CD4-positive, alpha-beta T cell treated with Interleukin-6 for 4 hours (primary cell): ENCODE measurements at regions not wholly inside any gene's neighbourhood (a gene's known extent, or its start where the extent isn't known, plus 50 kb on each side); places are given as distances from the start of the nearest gene placed in this dataset.
"Not testable (repeated sequence)": the region's sequence is repeated elsewhere in the genome, so short reads cannot be mapped to it uniquely, and the experiment has no call there.

ENCODE experiments used
- DNase-seq: peaks from one replicate; pipeline ENCODE4 v3.0.0-alpha.2; 2020; ENCODE audit warnings: mixed read lengths

- DNase-seq, result no peak
Measured at GRCh38 chr4:155591738-155592143, 74.9 kb upstream of the GUCY1A1 start.

GRCh38 chr4:155590796-155591585, 75.7 kb upstream of the GUCY1A1 start:
- DNase-seq, result no peak

- DNase-seq, result no peak
Measured at GRCh38 chr4:155588437-155588836, 78.2 kb upstream of the GUCY1A1 start.

DNA sequence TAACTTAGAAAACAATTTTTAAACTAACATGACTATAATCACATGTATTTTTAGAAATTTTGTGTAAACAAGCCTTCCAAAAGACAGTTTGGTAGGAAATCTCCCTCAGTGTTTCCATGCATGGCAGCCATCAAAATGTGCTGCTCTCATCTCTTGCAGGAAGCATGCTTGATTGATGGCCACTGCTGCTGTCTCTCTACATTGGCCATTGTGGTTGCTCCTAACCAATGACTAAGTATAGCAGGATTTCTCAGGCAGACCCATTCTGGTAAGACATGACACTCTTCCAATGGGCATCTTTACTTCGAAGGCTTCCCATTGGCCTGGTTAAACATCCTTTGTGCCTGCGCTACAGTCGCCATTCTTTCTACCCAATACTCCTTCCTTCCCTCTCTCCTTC, 78.9 kb upstream of the GUCY1A1 start:
- no peak for DNase-seq

DNA sequence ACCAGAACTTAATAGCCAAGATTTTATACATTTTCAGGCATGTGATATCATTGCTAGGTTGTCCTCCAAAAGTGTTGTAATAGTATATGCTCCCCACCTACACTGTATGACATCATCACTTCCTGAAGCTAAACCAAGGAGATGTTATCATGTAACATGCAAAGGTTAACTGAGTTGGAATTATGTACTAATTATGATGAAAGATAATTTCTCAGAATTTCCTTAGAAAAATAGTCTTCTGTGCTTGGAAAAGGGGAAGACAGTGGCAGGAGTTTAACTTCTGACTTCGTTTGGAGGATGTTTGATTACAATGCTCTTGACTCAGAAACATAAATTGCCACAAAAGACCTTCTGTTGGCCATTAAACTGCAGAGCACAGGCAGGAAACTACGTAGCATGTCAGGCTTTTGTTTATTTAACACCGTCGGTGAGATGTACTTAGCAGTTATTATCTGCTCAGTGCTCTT, 83.6 kb upstream of the GUCY1A1 start:
- no peak for DNase-seq

DNA sequence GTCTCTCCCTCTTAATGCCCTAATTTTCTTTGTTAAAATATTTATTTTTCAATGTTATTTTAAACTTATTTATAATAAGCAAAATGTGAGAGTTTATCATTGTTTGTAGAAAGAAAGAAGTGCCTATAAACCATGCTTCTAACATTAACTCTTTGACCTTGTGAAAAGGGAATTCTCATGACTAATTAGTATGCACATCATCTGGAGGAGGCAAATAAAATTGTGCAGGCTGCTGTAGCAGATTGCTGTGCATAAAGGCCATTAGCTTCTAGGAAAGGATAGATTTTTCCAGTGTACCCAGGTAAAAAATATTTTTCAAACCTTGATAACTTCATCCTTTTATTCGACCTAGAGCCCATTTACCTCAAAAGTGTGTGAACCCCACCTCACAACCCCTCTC, 84.6 kb upstream of the GUCY1A1 start:
- DNase-seq, result no peak

DNA sequence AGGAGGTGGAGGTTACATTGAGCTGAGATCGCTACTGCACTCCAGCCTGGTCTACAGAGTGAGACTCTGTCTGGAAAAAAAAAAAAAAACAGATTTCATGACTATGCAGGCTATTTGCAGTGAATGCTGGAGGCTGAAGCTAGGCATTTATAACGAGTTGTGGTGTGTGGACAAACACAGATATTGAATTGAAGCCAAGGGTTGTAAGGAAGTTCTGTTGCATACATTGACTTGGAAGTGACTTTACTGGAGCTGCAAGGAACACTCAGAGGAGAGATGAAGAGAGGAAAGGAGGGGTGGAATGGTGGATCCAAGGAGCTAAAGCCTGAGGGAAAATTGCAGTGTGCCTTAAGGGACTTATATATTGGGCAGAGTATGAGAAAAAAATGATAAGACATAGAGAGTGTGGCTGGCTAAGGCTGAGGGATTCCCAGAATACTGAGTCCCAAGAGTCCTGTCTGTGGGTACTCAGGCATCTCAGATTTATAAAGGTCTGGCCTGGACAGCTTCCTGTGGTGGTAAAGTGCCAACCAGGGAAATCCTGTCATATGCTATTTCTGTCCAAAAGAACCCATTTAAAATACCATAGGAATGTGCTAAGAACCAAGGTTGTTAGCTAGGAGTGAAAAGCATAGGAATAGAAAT, 87.8 kb upstream of the GUCY1A1 start:
- DNase-seq, result no peak

GRCh38 chr4:155578219-155578618, 88.4 kb upstream of the GUCY1A1 start:
- no peak for DNase-seq

DNA sequence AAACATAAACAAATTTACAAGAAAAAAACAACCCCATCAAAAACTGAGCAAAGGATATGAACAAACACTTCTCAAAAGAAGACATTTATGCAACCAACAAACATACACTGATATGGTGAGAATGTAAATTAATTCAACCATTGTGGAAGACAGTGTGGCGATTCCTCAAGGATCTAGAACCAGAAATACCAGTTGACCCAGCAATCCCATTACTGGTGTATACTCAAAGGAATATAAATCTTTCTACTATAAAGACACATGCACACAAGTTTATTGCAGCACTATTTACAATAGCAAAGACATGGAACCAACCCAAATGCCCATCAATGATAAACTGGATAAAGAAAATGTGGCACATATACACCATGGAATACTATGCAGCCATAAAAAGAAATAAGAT, 92.3 kb upstream of the GUCY1A1 start:
- DNase-seq, result not testable (repeated sequence)

DNA sequence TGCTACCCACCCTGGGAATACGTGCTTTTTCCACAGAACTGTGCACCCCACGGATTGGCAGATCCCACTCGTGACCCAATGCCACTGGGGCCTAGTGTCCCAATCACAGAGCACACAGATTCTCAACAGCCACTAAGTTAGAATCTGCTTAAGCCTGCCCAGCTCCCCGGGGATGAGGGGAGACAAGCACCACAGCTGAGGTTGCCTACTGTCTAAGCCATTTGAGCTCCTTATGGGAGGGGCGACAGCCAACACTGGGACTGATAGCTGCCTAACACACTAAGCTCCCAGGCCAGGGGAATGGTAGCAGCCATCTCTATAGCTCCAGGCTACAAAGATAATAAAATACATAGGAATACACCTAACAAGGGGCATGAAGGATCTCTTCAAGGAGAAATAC, 93.5 kb upstream of the GUCY1A1 start:
- DNase-seq, result no peak

DNA sequence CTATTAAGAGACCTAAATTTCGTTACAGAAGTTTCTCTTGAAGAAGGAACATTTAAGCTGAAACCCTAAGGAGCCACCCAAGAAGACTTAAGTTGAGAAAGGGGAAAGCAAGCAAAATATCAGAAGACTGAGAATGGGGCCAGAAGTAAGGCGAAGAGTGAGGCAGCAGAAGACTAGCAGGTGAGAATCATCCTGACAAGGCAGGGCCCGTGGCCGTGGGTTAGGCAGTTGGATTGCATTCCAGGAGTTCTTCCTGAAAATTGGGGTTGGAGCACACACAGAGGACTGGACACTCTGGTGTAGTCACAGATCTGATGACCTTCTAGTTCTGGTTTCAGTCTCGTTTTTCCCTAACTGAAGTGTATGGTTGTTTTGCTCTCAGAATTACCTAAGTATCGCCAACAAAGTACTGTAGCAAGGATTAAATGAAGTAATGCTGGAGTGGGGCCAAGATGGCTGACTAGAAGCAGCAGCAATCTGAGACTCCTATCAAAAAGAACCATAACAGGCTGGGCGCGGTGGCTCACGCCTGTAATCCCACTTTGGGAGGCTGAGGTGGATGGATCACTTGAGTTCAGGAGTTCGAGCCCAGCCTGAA, 94.4 kb upstream of the GUCY1A1 start:
- DNase-seq, result no peak

- no peak for DNase-seq
Measured at GRCh38 chr4:155571184-155571944, 95.3 kb upstream of the GUCY1A1 start.

DNA sequence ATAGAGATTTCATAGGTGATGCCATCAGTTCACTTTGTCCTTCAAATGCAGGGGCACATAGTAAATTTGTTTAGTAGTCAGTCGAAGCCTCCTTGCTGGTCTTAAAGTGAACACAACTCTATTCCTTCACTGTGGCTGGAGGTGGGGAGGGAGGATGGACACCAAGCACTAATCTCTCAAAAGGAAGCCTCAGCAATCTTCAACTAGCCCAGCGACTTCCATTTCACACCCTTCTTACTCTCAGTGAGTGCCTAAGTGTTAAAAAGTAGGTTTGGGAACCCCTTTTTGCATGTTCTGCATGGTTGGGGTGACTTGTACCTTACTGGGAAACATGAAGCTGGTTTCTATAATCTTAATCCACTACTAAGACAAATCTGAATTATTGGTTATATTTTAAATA, 96.0 kb upstream of the GUCY1A1 start:
- no peak for DNase-seq

GRCh38 chr4:155569960-155570515, 96.6 kb upstream of the GUCY1A1 start:
- DNase-seq, result no peak

GRCh38 chr4:155569471-155569870, 97.2 kb upstream of the GUCY1A1 start:
- DNase-seq, result no peak

- no peak for DNase-seq
Measured at GRCh38 chr4:155568641-155569220, 97.9 kb upstream of the GUCY1A1 start.

GRCh38 chr4:155566354-155566753, 100.3 kb upstream of the GUCY1A1 start:
- DNase-seq, result no peak

- DNase-seq, result no peak
Measured at GRCh38 chr4:155565776-155566175, 100.9 kb upstream of the GUCY1A1 start.

- no peak for DNase-seq
Measured at GRCh38 chr4:155565330-155565729, 101.3 kb upstream of the GUCY1A1 start.

DNA sequence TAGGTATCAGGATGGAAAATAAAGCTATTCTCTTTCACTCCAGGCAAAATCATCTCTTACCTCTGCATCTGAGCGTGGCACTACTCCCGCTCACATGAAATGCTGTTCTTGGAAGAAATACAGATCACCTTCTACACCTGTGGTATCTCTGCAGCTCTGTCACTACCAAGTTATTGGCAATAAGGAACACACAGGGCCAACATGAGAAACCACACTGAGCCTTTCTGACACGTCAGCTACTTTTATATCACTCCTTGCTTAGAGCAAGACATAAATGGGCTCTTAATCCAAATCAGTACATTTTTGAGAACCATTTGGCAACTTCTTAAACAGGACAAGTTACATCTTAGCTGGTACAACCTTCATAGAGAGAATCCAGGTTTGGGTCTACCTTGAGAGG, 101.8 kb upstream of the GUCY1A1 start:
- DNase-seq, result no peak

DNA sequence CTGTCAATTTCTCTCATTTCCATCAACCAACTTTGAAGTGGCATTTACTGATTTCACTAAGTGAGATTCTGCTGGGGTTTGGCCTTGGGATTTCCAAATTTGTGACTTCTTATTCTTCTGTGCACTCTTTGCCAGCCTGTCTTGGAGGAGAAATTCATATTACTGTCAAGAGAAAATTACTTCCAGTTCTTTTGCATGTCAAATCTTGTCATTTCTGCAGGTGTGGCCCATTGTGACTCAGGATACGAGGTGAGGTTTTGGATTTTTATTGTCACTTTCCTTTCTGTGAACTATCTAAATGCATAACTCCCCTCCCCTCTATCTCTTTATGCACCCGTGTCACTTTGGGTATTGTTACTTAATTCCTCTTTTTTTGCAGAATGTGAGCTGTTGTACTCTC, 102.6 kb upstream of the GUCY1A1 start:
- DNase-seq, result no peak

GRCh38 chr4:155559915-155560314, 106.7 kb upstream of the GUCY1A1 start:
- no peak for DNase-seq

DNA sequence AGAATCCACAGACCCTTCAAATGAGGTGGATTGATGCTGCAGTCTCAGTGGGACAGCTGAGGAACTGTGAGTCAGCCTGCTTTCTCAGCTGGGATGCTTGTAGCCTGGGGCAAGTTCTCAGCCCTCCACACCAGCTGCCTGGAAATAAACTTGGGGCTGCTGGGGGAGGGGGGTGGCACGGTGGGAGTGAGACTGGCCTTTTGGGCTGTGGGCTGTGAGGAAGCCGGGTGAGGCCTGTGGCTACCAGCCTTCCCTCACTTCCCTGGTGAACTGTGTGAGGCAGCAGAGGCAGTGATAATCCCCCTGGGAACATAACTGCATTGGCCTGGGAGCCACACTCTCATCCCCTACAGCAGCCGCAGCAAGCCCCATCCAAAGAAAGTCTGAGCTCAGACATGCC, 114.5 kb upstream of the GUCY1A1 start:
- no peak for DNase-seq
